ENCODE measurements at regions not wholly inside any gene's neighbourhood (a gene's known extent, or its start where the extent isn't known, plus 50 kb on each side); places are given as distances from the start of the nearest gene placed in this dataset.
A peak's percentile ranks its signal among the peaks of the same experiment; 100 is the strongest.

DNA sequence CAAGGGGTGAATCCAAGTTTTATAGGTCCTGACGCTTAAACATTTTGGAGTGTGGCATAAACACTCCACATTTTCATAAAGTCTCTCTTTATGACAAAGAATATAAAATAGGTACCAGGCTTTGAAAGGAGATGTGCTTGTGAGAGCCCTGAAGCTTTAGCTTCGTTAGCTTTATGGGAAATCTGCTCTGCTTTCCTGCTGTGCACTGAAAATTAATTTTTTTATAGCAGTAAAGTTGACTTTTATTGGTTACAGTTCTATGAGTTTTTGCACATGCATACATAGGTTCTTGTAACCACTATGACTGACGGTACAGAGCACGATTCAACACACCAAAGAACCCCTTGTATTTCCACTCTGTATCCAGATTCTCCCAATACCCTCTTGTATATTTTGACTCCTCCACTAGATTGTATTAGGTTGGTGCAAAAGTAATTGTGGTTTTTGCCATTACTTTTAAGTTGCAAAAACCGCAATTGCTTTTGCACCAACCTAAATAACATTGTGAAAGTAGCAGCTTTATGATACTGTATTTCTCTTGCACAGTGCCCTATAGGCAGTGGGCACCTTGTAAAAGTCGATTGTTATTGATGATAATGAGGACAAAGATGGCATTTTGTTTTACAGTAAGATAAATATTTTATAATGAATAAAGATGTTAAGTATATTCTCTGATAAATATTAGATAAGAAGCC is 145.2 kb upstream of the AKIRIN2 start:
- DNase-seq: no peak

- DNase-seq: peak; percentile 34 to 41
Observed at GRCh38 chr6:87846434-87846833, 144.4 kb upstream of the AKIRIN2 start.

- DNase-seq: no peak
Observed at GRCh38 chr6:87840324-87840723, 138.3 kb upstream of the AKIRIN2 start.

GRCh38 chr6:87837876-87838275 is 135.8 kb upstream of the AKIRIN2 start:
- DNase-seq: no peak

- DNase-seq: no peak
Observed at GRCh38 chr6:87837444-87837843, 135.4 kb upstream of the AKIRIN2 start.

DNA sequence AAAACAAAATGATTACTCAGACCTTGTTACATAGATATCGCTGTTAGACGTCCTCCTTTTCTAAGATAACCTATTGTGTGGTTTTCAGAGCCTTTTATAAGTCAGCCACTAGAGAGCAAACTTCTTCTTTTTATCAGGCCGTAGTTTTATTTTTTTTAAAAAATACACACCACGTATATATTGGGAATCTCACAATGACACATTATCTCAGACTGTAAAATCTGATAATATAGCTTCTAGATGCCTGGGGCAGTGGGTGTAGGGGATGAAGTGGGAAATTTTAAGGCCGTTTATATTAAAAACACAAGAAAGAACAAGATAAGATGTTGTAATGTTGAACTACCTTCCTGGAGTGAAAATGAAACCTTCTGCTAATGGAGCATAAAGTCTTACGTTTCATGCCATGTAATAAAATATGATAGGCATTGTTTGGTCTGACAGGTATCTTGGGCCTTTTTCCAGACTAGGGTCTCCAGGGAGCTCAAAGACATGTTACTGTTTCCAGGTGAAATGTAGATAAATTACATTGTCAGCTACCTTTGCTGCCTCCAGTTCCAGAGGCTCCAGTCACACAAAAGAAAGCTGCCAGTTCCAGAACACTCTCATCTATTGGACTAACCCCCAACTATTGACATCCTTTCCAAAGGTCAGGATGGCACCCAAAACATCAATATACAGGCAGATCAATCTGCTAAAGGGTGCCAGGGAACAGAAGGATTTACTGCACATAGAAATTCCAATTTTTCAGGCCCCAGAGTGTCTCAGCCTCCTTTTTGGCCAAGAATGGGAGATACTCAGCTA is 130.2 kb upstream of the AKIRIN2 start:
- DNase-seq: peak; percentile 78 to 82

DNA sequence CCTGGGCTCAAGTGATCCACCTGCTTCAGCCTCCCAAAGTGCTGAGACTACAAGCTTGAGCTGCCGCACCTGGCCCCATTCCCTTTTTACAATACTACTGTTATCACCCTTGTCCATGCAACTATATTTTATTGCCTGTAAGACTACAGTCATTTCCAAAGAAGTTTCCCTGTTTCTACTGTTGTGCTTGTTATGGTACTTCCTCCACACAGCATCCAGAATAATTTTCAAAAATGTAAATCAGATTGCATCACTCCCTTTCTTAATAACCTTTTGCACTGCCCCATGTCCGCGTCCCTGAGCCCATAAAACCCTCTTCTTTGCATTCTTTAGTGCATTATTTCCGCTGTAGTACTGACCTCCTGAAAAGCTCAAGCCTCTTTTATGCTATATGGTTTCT is 128.9 kb upstream of the AKIRIN2 start:
- DNase-seq: peak; percentile 13 to 27

DNA sequence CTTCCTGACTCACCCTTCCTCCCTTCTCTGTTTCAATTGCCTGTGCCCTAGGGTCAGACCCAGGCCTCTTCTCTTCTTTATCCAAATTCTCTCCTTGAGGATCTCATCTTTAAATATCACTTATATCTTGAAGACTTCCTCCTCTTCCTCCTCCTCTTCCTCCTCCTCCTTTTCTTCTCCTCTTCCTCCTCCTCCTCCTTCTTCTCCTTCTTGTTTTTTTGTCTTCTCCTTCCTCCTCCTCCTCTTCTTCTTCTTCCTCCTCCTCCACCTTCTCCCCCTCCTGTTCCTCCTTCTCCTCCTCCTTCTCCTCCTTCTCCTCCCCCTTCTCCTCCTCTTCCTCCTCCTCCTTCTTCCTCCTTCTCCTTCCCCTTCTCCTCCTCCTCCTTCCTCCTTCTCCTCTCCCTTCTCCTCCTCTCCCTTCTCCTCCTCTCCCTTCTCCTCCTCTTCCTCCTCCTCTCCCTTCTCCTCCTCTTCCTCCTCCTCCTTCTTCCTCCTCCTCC is 127.6 kb upstream of the AKIRIN2 start:
- DNase-seq: no peak

DNA sequence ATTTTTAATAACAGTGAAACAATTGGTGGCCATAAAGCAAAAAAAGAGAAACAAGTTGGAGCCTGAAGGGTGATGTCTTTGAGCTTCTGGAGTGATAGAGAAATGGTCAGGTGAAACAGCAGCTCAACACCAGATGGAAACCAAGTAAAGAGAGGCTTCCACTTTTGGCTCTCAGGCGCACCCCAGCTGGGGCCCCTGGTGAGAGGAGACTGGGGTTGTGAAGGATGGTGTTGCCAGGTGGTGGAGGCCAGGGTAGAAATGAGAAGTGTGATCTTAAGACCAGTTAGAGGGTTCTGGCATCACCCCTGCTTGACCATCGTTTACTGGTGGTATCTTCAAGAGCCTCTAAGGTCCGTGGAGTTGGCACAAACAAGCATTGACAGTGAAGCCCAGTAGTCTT is 126.0 kb upstream of the AKIRIN2 start:
- no peak for DNase-seq

DNA sequence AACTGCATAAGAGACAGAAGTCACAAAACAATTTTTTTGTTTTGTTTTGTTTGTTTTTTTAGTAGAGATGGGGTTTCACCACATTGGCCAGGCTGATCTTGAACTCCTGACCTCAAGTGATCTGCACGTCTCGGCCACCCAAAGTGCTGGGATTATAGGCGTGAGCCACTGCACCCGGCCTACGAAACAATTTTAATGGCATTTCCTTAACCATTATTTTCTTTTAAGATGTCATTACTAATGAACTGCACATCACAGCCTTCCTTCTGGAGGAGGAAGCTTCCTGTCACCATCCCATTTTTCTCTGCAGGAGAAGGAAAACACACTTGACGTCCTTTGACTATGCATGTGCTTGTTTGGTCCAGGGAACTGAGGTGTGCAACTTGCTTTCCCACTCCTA is 125.3 kb upstream of the AKIRIN2 start:
- DNase-seq: no peak

DNA sequence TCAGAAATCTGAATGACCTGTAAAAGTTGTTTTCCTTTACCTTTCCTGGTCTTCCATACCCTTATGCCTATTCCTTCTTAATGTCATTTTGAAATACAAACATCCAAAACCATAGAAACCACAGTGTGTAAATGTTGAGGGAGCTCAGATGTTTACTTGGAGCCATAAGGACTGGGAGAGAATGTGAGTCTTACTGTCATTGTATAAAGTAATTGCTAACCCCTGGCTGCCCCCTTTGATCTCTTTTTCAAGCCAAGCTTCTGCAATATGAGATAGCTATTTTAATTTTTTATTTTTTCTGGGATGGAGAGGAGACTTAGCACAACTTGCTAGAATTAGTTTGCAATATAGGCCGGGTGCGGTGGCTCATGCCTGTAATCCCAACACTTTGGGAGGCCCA is 124.4 kb upstream of the AKIRIN2 start:
- no peak for DNase-seq

DNA sequence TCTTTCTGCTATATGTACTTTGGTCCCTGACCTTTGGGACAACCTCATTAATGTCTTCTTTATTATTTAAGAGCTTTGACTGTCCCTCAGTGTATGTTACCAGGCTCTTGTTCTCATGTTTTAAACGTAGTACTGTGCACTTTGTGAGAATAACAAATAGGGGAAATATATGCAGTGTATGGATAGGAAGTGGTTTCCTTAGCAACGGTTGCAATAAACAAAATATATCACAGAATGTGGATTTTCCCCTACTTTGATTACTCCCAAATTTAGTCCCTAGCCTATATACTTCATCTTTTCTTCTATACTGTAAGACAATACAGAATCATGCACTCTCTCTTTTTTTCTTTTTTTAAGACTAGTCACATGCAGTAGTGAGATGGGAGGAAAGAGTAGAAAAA is 123.8 kb upstream of the AKIRIN2 start:
- DNase-seq: no peak

- DNase-seq: no peak
Observed at GRCh38 chr6:87824958-87825491, 123.0 kb upstream of the AKIRIN2 start.

- no peak for DNase-seq
Observed at GRCh38 chr6:87822011-87822410, 120.0 kb upstream of the AKIRIN2 start.

DNA sequence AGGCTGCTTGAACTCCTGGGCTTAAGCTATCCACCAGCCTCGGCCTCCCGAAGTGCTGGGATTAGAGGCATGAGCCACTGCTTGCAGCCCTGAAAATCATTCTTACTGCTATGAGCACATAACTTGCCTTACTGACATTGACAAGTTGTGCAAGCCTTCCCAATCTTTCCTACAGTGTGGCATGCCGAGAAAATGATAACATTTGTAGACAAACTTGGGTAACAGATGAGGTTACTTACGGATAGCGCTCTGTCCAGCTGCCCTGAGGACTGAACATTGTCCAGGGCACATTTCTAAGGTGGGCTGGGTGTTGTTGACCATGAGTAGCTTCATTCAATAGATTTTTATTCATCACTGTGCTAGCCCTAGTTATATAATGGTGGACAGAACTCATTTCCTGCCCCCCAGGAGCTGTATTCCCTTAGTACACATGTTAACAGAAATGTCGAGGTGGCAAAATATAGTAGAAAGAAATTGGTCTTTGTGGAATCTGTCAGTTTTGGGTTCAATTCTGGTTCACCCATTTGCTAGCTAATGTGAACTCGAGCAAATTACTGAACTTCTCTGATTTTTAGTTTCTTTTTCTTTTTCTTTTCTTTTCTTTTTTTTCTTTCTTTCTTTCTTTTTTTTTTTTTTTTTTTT is 118.4 kb upstream of the AKIRIN2 start:
- no peak for DNase-seq

DNA sequence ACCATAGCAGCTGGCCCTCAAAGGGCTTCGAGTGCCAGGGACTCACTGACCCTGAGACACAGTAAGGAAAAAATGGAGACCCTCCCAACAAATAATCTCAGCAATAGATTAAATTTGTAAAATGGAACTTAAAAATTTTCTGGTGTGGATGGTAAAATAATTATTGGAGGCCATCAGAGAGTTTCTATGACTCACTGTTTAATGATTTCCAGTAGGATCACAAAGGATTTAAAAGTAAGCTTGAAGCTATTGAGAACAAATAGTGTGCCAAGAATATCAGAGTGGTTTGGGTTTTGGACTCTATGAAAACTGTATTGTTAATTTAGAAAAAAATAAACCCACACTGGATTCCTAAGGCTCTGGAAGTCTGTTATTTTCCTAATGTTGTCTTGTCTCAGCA is 115.2 kb upstream of the AKIRIN2 start:
- DNase-seq: no peak

DNA sequence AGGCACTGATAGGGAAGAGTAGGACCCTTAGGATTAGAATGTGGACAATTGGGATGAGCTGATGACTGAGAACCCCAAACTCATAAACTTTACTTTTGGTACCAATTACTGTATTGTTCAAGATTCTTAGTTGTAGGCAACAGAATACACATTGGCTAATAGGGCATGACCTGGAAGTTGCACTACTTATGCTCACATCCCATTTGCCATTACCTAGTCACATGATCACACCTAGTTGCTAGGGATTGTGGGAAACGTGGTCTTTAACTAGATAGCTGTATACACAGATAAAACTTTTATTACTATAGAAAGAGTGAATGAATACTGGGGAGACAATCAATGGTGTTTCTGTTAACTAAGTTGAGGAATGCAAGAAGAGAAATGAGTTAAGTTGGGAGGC is 113.4 kb upstream of the AKIRIN2 start:
- DNase-seq: no peak

- DNase-seq: no peak
Observed at GRCh38 chr6:87808005-87808757, 106.1 kb upstream of the AKIRIN2 start.

GRCh38 chr6:87807475-87807874 is 105.4 kb upstream of the AKIRIN2 start:
- DNase-seq: no peak

GRCh38 chr6:87806635-87807034 is 104.6 kb upstream of the AKIRIN2 start:
- peak; percentile 3 to 11 for DNase-seq

DNA sequence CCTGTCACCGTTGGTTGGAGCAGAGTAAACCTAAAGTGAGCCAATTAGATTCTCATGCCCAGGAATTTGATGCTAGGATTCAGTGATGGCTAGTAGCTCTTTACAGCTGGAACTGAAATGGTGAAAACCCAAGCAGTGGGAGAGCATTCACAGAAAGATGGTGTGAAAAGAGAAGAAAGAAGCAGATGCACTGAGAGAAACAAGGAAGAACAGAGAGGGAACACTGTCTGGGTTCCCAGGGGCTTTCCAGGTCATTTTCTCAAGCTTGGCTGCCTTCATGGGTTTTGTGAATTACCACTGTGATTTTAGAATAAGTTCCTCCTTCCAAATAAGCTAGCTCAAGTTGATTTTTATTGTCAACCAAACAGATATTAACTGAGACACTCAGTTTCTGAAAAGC is 104.1 kb upstream of the AKIRIN2 start:
- DNase-seq: no peak

DNA sequence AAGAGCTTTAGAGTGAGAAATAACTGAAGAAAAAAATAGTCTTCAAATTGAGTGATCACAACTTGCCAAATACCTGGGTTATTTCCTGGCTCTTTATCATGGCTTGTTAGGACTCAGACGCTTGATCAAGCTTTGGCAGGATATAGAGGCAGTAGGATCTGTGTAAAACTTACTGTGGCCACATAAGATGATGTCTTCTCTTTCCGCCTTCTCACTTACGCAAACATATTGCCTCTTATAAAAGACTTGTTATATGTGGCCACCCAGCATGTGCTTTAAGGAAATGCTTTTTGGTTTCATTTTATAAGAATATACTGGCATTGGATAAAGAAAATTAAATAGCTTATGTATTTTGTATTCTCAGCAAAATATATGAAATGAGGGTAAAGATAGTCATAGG is 101.8 kb upstream of the AKIRIN2 start:
- DNase-seq: no peak

DNA sequence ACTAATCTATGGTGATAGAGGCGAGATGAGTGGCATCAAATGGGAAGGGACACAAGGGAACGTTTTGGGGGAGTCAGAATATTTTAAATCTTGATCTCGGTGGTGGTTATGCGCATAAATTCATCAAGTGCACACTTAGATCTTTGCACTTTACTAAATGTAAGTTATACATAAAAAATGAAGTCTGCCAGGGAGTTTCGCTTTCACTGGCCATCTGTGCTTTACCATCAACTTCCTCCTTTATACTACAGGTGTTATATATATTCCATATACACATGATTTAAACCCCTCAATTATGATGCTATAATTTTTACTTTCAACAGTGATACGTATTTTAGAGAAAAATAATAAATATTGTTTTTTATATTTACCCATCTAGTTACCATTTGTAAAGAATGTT is 97.6 kb upstream of the AKIRIN2 start:
- no peak for DNase-seq

All from NCI-H526 (cell line).